Ishikawa (cell line): ENCODE measurements at regions not wholly inside any gene's neighbourhood (a gene's known extent, or its start where the extent isn't known, plus 50 kb on each side); places are given as distances from the start of the nearest gene placed in this dataset.
A peak's percentile ranks its signal among the peaks of the same experiment; 100 is the strongest.

Experiments
- CEBPB ChIP-seq: IDR thresholded peaks from 2 replicates; pipeline ENCODE4 v1.6.1; 2012
- CREB1 ChIP-seq: IDR thresholded peaks from 2 replicates; pipeline ENCODE4 v1.6.1; 2012; ENCODE audit warnings: low read depth
- EGR1 ChIP-seq: IDR thresholded peaks from 2 replicates; pipeline ENCODE4 v1.6.1; 2012
- EP300 ChIP-seq: IDR thresholded peaks from 2 replicates; pipeline ENCODE4 v1.6.1; 2012; ENCODE audit warnings: borderline replicate concordance
- FOXM1 ChIP-seq: IDR thresholded peaks from 2 replicates; pipeline ENCODE4 v1.6.1; 2012; ENCODE audit warnings: low read depth, borderline replicate concordance
- NFIC ChIP-seq: IDR thresholded peaks from 2 replicates; pipeline ENCODE4 v1.6.1; 2012
- RAD21 ChIP-seq: IDR thresholded peaks from 2 replicates; pipeline ENCODE4 v1.6.1; 2012; ENCODE audit warnings: low read depth
- TAF1 ChIP-seq: IDR thresholded peaks from 2 replicates; pipeline ENCODE4 v1.6.1; 2012; ENCODE audit warnings: low read depth, mild to moderate bottlenecking
- TCF12 ChIP-seq: IDR thresholded peaks from 2 replicates; pipeline ENCODE4 v1.6.1; 2012; ENCODE audit warnings: low read depth
- TEAD4 ChIP-seq: IDR thresholded peaks from 2 replicates; pipeline ENCODE4 v1.6.1; 2012
- YY1 ChIP-seq: IDR thresholded peaks from 2 replicates; pipeline ENCODE4 v1.6.1; 2012; ENCODE audit warnings: low read depth
- ZBTB7A ChIP-seq: IDR thresholded peaks from 2 replicates; pipeline ENCODE4 v1.6.1; 2012; ENCODE audit warnings: low read depth
- TF ChIP-seq, protein P1 (sequence below): IDR thresholded peaks from 2 replicates; pipeline ENCODE4 v1.6.1; 2012
- TF ChIP-seq, protein P2 (sequence below): IDR thresholded peaks from 2 replicates; pipeline ENCODE4 v1.6.1; 2012
- TF ChIP-seq, protein P3 (sequence below): IDR thresholded peaks from 2 replicates; pipeline ENCODE4 v1.6.1; 2012; ENCODE audit warnings: low read depth, mild to moderate bottlenecking

DNA sequence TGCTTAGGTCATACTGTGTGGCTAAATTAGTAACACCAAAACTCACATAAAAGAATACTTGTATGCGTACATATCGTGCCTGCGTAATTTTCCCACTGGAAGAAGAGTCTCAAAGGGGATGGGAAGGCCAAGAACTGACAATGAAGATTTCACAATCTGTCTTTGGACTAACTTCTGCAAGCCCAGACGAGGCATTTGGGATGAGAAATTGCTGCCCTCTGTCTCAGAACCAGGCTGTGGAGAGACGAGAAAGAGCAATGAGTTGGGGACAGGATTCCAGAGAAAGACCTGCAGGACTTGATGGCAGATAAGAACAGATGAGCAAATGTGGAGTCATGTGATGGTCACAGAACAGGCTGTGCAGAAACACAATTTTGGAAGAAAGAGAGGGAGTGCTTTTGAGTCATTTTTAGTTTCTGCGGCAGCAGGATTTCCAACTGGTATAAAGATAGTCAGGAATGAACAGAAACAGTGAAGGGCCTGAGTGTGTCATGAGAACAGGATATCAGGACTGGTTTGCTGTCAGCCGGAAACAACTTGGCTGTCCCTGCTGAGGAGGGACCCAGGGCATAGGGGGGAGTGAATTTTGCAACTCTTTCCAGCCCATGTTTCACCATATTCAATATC, 82.7 kb upstream of the CTSC start:
- TF ChIP-seq, protein P1, sequence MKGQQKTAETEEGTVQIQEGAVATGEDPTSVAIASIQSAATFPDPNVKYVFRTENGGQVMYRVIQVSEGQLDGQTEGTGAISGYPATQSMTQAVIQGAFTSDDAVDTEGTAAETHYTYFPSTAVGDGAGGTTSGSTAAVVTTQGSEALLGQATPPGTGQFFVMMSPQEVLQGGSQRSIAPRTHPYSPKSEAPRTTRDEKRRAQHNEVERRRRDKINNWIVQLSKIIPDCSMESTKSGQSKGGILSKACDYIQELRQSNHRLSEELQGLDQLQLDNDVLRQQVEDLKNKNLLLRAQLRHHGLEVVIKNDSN, result no peak
- TF ChIP-seq EGR1, result no peak
- TF ChIP-seq TCF12, result no peak
- no peak for TF ChIP-seq CREB1
- no peak for TF ChIP-seq TEAD4
- TF ChIP-seq RAD21, result no peak
- no peak for TF ChIP-seq CEBPB
- TF ChIP-seq YY1, result no peak
- no peak for TF ChIP-seq ZBTB7A
- TF ChIP-seq, protein P2, sequence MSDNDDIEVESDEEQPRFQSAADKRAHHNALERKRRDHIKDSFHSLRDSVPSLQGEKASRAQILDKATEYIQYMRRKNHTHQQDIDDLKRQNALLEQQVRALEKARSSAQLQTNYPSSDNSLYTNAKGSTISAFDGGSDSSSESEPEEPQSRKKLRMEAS, result no peak
- TF ChIP-seq NFIC, result no peak
- TF ChIP-seq TAF1, result no peak
- TF ChIP-seq EP300, result no peak
- TF ChIP-seq, protein P3, sequence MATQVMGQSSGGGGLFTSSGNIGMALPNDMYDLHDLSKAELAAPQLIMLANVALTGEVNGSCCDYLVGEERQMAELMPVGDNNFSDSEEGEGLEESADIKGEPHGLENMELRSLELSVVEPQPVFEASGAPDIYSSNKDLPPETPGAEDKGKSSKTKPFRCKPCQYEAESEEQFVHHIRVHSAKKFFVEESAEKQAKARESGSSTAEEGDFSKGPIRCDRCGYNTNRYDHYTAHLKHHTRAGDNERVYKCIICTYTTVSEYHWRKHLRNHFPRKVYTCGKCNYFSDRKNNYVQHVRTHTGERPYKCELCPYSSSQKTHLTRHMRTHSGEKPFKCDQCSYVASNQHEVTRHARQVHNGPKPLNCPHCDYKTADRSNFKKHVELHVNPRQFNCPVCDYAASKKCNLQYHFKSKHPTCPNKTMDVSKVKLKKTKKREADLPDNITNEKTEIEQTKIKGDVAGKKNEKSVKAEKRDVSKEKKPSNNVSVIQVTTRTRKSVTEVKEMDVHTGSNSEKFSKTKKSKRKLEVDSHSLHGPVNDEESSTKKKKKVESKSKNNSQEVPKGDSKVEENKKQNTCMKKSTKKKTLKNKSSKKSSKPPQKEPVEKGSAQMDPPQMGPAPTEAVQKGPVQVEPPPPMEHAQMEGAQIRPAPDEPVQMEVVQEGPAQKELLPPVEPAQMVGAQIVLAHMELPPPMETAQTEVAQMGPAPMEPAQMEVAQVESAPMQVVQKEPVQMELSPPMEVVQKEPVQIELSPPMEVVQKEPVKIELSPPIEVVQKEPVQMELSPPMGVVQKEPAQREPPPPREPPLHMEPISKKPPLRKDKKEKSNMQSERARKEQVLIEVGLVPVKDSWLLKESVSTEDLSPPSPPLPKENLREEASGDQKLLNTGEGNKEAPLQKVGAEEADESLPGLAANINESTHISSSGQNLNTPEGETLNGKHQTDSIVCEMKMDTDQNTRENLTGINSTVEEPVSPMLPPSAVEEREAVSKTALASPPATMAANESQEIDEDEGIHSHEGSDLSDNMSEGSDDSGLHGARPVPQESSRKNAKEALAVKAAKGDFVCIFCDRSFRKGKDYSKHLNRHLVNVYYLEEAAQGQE, result no peak

DNA sequence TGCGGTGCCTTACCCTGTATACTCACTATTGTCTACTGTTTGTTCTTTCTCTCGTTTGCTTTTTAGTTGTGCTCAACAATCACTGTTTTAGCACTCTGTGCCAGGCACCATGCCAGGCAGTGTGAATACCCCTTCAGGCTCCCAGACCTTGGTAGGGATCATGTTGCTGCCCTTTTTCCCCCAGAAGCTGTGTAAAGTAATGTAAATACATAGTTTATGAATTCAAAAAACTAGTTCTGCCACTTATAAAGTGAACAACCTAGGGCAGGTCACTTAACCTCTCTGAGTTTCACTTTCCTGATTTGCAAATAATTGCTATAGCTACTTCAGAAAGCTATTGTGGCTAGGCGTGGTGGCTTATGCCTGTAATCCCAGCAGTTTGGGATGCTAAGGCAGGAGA, 81.0 kb upstream of the CTSC start:
- TF ChIP-seq TAF1 (no peak), RAD21 (no peak), NFIC (0 out of 2 replicates have a peak, but pooled peaks have one; percentile 40)

DNA sequence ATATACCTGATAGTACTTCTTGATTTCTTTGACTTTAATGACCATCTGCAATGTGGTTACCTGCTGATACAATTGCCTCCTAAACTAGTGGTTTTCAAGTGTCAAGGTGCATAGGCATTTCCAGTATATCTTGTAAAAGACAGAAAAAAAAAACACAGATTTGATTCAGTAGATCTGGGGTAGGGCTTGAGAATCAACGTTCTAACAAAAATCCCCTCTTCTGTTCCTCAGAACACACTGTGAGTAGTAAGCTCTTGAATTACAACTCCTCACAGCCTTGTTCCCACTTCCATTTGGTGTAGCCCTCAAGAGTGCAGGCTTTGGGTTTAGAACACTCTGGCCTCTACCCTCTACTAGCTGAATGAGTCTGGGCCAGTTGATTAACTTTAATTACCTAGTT, 78.0 kb upstream of the CTSC start:
- TF ChIP-seq TAF1, result no peak
- TF ChIP-seq EP300, result no peak
- TF ChIP-seq TEAD4, result no peak
- no peak for TF ChIP-seq EGR1

DNA sequence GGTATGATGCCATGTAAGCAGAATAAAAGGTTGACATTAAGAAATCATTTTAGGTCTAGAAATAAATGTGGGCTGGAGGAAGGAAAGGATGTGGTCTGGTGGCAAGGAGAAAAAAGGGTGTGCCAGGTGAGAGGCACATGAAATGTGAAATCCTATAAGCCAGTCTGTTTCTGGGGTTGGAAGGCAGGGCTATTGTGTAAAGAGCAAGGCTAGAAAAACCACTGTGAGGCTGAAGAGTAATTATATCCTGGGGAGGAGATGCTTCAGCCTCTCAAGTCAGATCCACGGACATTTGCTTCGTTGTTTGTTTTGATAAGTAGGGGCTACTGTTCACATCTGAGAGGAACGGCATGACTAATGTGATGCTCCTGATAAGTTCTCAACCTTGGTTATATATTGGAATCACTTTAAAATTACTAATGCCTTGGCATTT, 77.5 kb upstream of the CTSC start:
- no peak for TF ChIP-seq FOXM1
- no peak for TF ChIP-seq YY1
- TF ChIP-seq TCF12, result no peak
- TF ChIP-seq CREB1, result no peak
- TF ChIP-seq ZBTB7A, result no peak
- TF ChIP-seq, protein P3, result no peak
- TF ChIP-seq TAF1, result no peak
- TF ChIP-seq EP300, result no peak
- TF ChIP-seq RAD21, result no peak
- no peak for TF ChIP-seq EGR1
- TF ChIP-seq, protein P1, result no peak
- no peak for TF ChIP-seq TEAD4

DNA sequence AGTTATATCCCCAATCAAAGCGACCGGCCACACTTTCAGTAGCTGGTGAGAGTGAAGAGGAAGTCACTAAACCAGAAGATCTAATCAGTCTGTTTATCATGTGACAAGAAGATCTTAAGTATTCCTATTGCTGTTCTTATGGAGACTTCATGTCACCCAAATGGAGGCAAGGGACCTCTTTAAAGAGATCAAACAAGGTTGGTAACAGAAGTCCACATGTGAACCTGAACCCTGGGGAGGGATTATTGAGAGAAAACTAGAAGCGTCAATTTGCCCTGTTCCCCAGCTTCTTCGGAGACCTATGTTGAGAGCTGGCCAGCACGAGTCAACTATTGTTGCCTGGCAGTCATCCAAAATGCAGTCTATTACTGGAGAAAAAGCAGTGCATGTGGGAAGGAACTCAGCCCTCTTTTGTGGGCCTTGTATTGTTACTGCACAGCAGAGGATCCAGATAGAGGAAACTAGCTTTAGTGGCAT, 76.9 kb upstream of the CTSC start:
- TF ChIP-seq, protein P2, result peak; percentile 65
- TF ChIP-seq NFIC, result peak; percentile 86
- TF ChIP-seq, protein P1, result no peak
- TF ChIP-seq, protein P3, result peak; percentile 28; the same call in 1 of the 2 replicates
